H1 (cell line): ENCODE measurements at regions not wholly inside any gene's neighbourhood (a gene's known extent, or its start where the extent isn't known, plus 50 kb on each side); places are given as distances from the start of the nearest gene placed in this dataset.

Source experiments
- CTCF ChIA-PET: fragments of 300-600 bp; sonication (Branson Sonifier 250); formaldehyde crosslinking; loops from one replicate; lab custom pipeline; 2021; ENCODE audit not compliant: partially characterized antibody; lab: Charles Lee
- POLR2A ChIA-PET: fragments of 300-600 bp; sonication (Branson Sonifier 250); formaldehyde crosslinking; loops from one replicate; lab custom pipeline; 2021; ENCODE audit warnings: inconsistent platforms; ENCODE audit not compliant: partially characterized antibody; lab: Charles Lee
- DNase-seq, 2 experiments: peaks; one replicate each; pipeline versions ENCODE4 v3.0.0 to v3.0.0-alpha.2; 2010 to 2022; ENCODE audit warnings: low spot score in 2 of 2, low read depth in 1 of 2, mixed read lengths in 1 of 2
- FAIRE-seq: peaks from 2 replicates; lab custom pipeline; 2011; peaks lifted over from hg19 to GRCh38; lab: Jason Lieb, UNC
- H2AFZ ChIP-seq: 2 replicates; pipeline ENCODE4 v1.8.1; 2012; ENCODE audit warnings: low read length, inconsistent platforms
- H2AK5ac ChIP-seq: 2 replicates; pipeline ENCODE4 v1.6.1; 2013; ENCODE audit warnings: low read depth, low read length
- H2BK120ac ChIP-seq: replicated peaks from 2 replicates; pipeline ENCODE3; 2013; ENCODE audit warnings: low read depth, low read length, inconsistent platforms
- H2BK12ac ChIP-seq: 2 replicates; pipeline ENCODE4 v1.6.1; 2013; ENCODE audit warnings: low read depth, low read length
- H2BK15ac ChIP-seq: 2 replicates; pipeline ENCODE4 v1.6.1; 2013; ENCODE audit warnings: low read length
- H2BK20ac ChIP-seq: 2 replicates; pipeline ENCODE4 v1.6.1; 2013; ENCODE audit warnings: low read length
- H2BK5ac ChIP-seq: 2 replicates; pipeline ENCODE4 v1.6.1; 2013; ENCODE audit warnings: low read depth, low read length
- H3K14ac ChIP-seq: 2 replicates; pipeline ENCODE4 v1.6.1; 2013; ENCODE audit warnings: inconsistent platforms; ENCODE audit not compliant: insufficient read length
- H3K18ac ChIP-seq: 2 replicates; pipeline ENCODE4 v1.6.1; 2013; ENCODE audit warnings: low read length; ENCODE audit errors: extremely low read depth
- H3K23ac ChIP-seq: 2 replicates; pipeline ENCODE4 v1.6.1; 2013; ENCODE audit warnings: inconsistent platforms; ENCODE audit not compliant: insufficient read length
- H3K23me2 ChIP-seq: 2 replicates; pipeline ENCODE4 v1.6.1; 2013; ENCODE audit warnings: low read depth, low read length
- H3K27ac ChIP-seq: 2 replicates; pipeline ENCODE4 v1.6.1; 2011; ENCODE audit warnings: low read depth, low read length, inconsistent platforms
- H3K27me3 ChIP-seq, 4 experiments: replicated peaks in 1 of 4; 1 replicate in 1 of 4; 2 replicates in 3 of 4; pipeline versions ENCODE4 v1.6.1 to v1.8.1; 2011 to 2013; ENCODE audit warnings: low read length in 3 of 4, mild to moderate bottlenecking in 3 of 4, inconsistent platforms in 2 of 4, mixed read lengths in 2 of 4, moderate library complexity in 1 of 4; ENCODE audit not compliant: control insufficient read depth in 3 of 4, insufficient read depth in 3 of 4; ENCODE audit errors: extremely low read depth in 1 of 4
- H3K36me3 ChIP-seq, 4 experiments: 2 replicates each; pipeline versions ENCODE4 v1.6.1 to v1.8.1; 2011 to 2013; ENCODE audit warnings: mild to moderate bottlenecking in 4 of 4, low read length in 3 of 4, moderate library complexity in 2 of 4, control low read depth in 1 of 4, inconsistent platforms in 1 of 4; ENCODE audit not compliant: insufficient read depth in 4 of 4, control insufficient read depth in 2 of 4
- H3K4ac ChIP-seq: replicated peaks from 2 replicates; pipeline ENCODE3; 2013; ENCODE audit warnings: low read length, low read depth, mixed read lengths, inconsistent platforms; ENCODE audit not compliant: insufficient read length
- H3K4me1 ChIP-seq, 4 experiments: replicated peaks in 1 of 4; 1 replicate in 1 of 4; 2 replicates in 3 of 4; pipeline versions ENCODE4 v1.6.1 to v1.8.1; 2011 to 2013; ENCODE audit warnings: low read length in 3 of 4, inconsistent platforms in 2 of 4, mixed read lengths in 1 of 4; ENCODE audit not compliant: insufficient read depth in 4 of 4, control insufficient read depth in 3 of 4
- H3K4me2 ChIP-seq, 2 experiments: 2 replicates each; pipeline versions ENCODE4 v1.6.1 to v1.8.1; 2011 to 2013; ENCODE audit warnings: low read depth in 2 of 2, low read length in 2 of 2, control low read depth in 1 of 2, inconsistent platforms in 1 of 2, mild to moderate bottlenecking in 1 of 2; ENCODE audit not compliant: insufficient read depth in 1 of 2
- H3K4me3 ChIP-seq, 4 experiments: fragments of 200-600, 300-600 bp in 1 of 4; sonication (generic), shearing (Covaris generic), sonication (Bioruptor Twin) in 1 of 4; 2 replicates each; pipeline versions ENCODE4 v1.5.1 to v1.8.1; 2011 to 2016; ENCODE audit warnings: low read length in 4 of 4, low read depth in 3 of 4, control low read depth in 2 of 4, inconsistent platforms in 2 of 4, mild to moderate bottlenecking in 2 of 4, mixed read lengths in 1 of 4, moderate library complexity in 1 of 4; ENCODE audit not compliant: insufficient read depth in 2 of 4; ENCODE audit errors: extremely low read depth in 1 of 4
- H3K56ac ChIP-seq: replicated peaks from 2 replicates; pipeline ENCODE3; 2013; ENCODE audit warnings: low read depth, mild to moderate bottlenecking, mixed read lengths, low read length, inconsistent platforms; ENCODE audit not compliant: insufficient read length
- H3K79me1 ChIP-seq: 2 replicates; pipeline ENCODE4 v1.6.1; 2013; ENCODE audit warnings: low read depth, low read length, control low read depth
- H3K79me2 ChIP-seq, 2 experiments: 2 replicates each; pipeline versions ENCODE4 v1.6.1 to v1.8.1; 2012 to 2013; ENCODE audit warnings: low read length in 2 of 2, mild to moderate bottlenecking in 2 of 2, inconsistent platforms in 1 of 2; ENCODE audit not compliant: insufficient read depth in 2 of 2, control insufficient read depth in 1 of 2
- H3K9ac ChIP-seq, 4 experiments: replicated peaks in 1 of 4; 1 replicate in 1 of 4; 2 replicates in 3 of 4; pipeline versions ENCODE4 v1.6.1 to v1.8.1; 2011 to 2013; ENCODE audit warnings: low read depth in 3 of 4, low read length in 3 of 4, control low read depth in 2 of 4, mild to moderate bottlenecking in 2 of 4, moderate library complexity in 2 of 4, inconsistent platforms in 1 of 4; ENCODE audit errors: extremely low read depth in 1 of 4
- H3K9me3 ChIP-seq, 2 experiments: 2 replicates each; pipeline versions ENCODE4 v1.6.1 to v1.8.1; 2012 to 2013; ENCODE audit warnings: mild to moderate bottlenecking in 2 of 2, moderate library complexity in 2 of 2, control low read depth in 1 of 2, inconsistent platforms in 1 of 2, low read depth in 1 of 2, low read length in 1 of 2, mixed read lengths in 1 of 2; ENCODE audit not compliant: insufficient read depth in 2 of 2
- H4K20me1 ChIP-seq, 2 experiments: replicated peaks in 1 of 2; 2 replicates each; pipeline versions ENCODE3 to v1.8.1; 2011 to 2013; ENCODE audit warnings: inconsistent platforms in 2 of 2, low read length in 2 of 2, mild to moderate bottlenecking in 1 of 2; ENCODE audit not compliant: insufficient read depth in 2 of 2, control insufficient read depth in 1 of 2
- H4K5ac ChIP-seq: 2 replicates; pipeline ENCODE4 v1.6.1; 2013; ENCODE audit warnings: low read length, low read depth, mixed read lengths, inconsistent platforms; ENCODE audit not compliant: insufficient read length
- H4K8ac ChIP-seq: 2 replicates; pipeline ENCODE4 v1.8.0; 2013; ENCODE audit warnings: mild to moderate bottlenecking, moderate library complexity, low read length, inconsistent platforms; ENCODE audit not compliant: insufficient read depth; ENCODE audit errors: extremely low read depth
- H4K91ac ChIP-seq: replicated peaks from 2 replicates; pipeline ENCODE3; 2013; ENCODE audit warnings: low read length, mixed read lengths, inconsistent platforms; ENCODE audit not compliant: insufficient read length
- BRCA1 ChIP-seq: IDR thresholded peaks from 2 replicates; pipeline ENCODE4 v1.6.1; 2012; ENCODE audit warnings: low read depth, low read length, improper control_type of control experiment
- CTCF ChIP-seq, 3 experiments: IDR thresholded peaks; 1 replicate in 2 of 3; 2 replicates in 1 of 3; pipeline versions ENCODE4 v1.5.1 to v1.6.1; 2011; ENCODE audit warnings: low read length in 3 of 3, mild to moderate bottlenecking in 3 of 3, inconsistent platforms in 2 of 3, low read depth in 1 of 3, moderate library complexity in 1 of 3; ENCODE audit not compliant: insufficient read depth in 1 of 3; ENCODE audit errors: control extremely low read depth in 1 of 3
- JUND ChIP-seq: IDR thresholded peaks from 2 replicates; pipeline ENCODE4 v1.6.1; 2011; ENCODE audit warnings: mild to moderate bottlenecking, improper control_type of control experiment, low read length
- KDM1A ChIP-seq: fragments of 200-600, 300-600 bp; sonication (generic); IDR thresholded peaks from 2 replicates; pipeline ENCODE4 v1.7.1; 2016; ENCODE audit warnings: mild to moderate bottlenecking, low read length, borderline replicate concordance
- NANOG ChIP-seq: IDR thresholded peaks from 2 replicates; pipeline ENCODE4 v1.6.1; 2011; ENCODE audit warnings: low read length, low read depth, mild to moderate bottlenecking, inconsistent platforms; ENCODE audit not compliant: insufficient read depth, poor library complexity, severe bottlenecking
- PHF8 ChIP-seq: fragments of 200-600 bp; sonication (generic); conservative IDR thresholded peaks from 2 replicates; pipeline ENCODE4 v1.7.1; 2012; ENCODE audit warnings: low read depth, mild to moderate bottlenecking, inconsistent platforms, low read length, moderate library complexity
- SIN3A ChIP-seq, 2 experiments: IDR thresholded peaks in 1 of 2; conservative IDR thresholded peaks in 1 of 2; 2 replicates each; pipeline ENCODE4 v1.6.1; 2011 to 2012; ENCODE audit warnings: low read length in 2 of 2, improper control_type of control experiment in 1 of 2, low read depth in 1 of 2, mild to moderate bottlenecking in 1 of 2
- WGBS, 2 experiments: shearing (Covaris generic) in 1 of 2; methylation state at CpG; one replicate each; pipeline versions ENCODE4 v1.1.6 to v1.1.7; 2013 to 2015; ENCODE audit warnings: low lambda C conversion rate in 2 of 2, mixed read lengths in 2 of 2, inconsistent platforms in 1 of 2, low coverage in 1 of 2, missing lambda C conversion rate in 1 of 2; ENCODE audit not compliant: insufficient replicate concordance in 2 of 2, insufficient coverage in 1 of 2, insufficient read length in 1 of 2; ENCODE audit errors: extremely low coverage in 1 of 2, missing lambda C conversion rate in 1 of 2; 5-methylcytosine and 5-hydroxymethylcytosine counted together
- TF ChIP-seq, protein P1 (sequence below): IDR thresholded peaks from 2 replicates; pipeline ENCODE4 v1.6.1; 2011; ENCODE audit warnings: low read length, improper control_type of control experiment
- TF ChIP-seq, protein P2 (sequence below): IDR thresholded peaks from 2 replicates; pipeline ENCODE4 v1.6.1; 2012; ENCODE audit warnings: inconsistent platforms

DNA sequence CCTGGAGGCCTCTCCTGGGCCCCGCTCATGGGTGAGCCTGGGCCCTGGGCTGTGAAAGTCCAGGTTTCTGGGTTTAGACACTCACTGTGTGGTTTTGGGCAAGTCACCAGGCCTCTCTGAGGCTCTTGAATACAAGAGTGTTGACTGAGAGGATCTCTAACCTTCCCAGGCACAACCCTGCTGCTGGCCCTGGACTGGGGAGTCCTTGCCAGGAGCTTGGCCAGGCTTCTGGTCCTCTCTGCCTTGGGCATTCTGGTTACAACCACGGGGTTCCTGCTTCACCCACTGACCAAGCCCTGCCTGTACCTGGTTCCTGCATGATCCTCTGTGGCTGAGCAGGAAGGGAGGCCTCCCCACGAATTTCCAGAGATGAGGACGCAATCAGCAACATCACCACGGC is 63.6 kb upstream of the COL13A1 start:
- 85% methylated on average over 5 of the region's 5 CpGs; no CpG with 5 or more reads in 1 of the 2 experiments for WGBS, 2 experiments
- Histone ChIP-seq H3K36me3 (no peaks in the 10 kb centered on the region), H2BK12ac (no peak overlapping the region), H3K4me2 (no peak overlapping the region), H4K91ac (no peak overlapping the region), H3K27me3 (no peaks in the 10 kb centered on the region), H2BK20ac (no peak overlapping the region), H3K56ac (no peak overlapping the region), H3K9me3 (0 out of 4 replicates have a peak, but pooled peaks cover 0 to 2% of the 10 kb centered on the region in 2 experiments), H4K5ac (no peak overlapping the region), H2BK15ac (no peak overlapping the region), H3K18ac (no peak overlapping the region), H3K23ac (no peak overlapping the region), H2BK120ac (no peak overlapping the region), H3K4me1 (peaks cover 0 to 12% (median 1%) of the 10 kb centered on the region in 4 experiments; a peak in 3 of 7 replicates), H4K20me1 (peaks cover 0 to 2% of the 10 kb centered on the region in 2 experiments), H4K8ac (no peak overlapping the region; the same call in 1 of the 2 replicates), H2AK5ac (no peak overlapping the region), H3K27ac (no peak overlapping the region), H3K23me2 (no peaks in the 10 kb centered on the region), H3K14ac (no peak overlapping the region), H2BK5ac (no peak overlapping the region), H3K9ac (no peak overlapping the region), H3K79me1 (no peaks in the 10 kb centered on the region), H2AFZ (no peak overlapping the region), H3K79me2 (no peaks in the 10 kb centered on the region), H3K4me3 (no peak overlapping the region), H3K4ac (no peak overlapping the region)
- DNase-seq (no peak), FAIRE-seq (no peak)
- ChIA-PET POLR2A (interaction anchor here (0.5 kb wide), 1 partner anchor 11 kb away, joined by 3 read pairs; no protein-coding TSS in a partner anchor), CTCF (interaction anchor here (1.2 to 35.5 kb wide), 4 partner anchors 50 to 221 kb away, joined by 3 to 992 read pairs (median 6); no protein-coding TSS in a partner anchor)
- no peak for TF ChIP-seq PHF8
- TF ChIP-seq, protein P1, sequence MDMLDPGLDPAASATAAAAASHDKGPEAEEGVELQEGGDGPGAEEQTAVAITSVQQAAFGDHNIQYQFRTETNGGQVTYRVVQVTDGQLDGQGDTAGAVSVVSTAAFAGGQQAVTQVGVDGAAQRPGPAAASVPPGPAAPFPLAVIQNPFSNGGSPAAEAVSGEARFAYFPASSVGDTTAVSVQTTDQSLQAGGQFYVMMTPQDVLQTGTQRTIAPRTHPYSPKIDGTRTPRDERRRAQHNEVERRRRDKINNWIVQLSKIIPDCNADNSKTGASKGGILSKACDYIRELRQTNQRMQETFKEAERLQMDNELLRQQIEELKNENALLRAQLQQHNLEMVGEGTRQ = no peak
- TF ChIP-seq CTCF (IDR thresholded peaks at IDR 0.05; ENCODE audit: control extremely low read depth in 1 of 3, insufficient read depth in 1 of 3, low read depth in 1 of 3, low read length in 3 of 3) = no peak
- TF ChIP-seq JUND = no peak
- no peak for TF ChIP-seq KDM1A
- TF ChIP-seq, protein P2, sequence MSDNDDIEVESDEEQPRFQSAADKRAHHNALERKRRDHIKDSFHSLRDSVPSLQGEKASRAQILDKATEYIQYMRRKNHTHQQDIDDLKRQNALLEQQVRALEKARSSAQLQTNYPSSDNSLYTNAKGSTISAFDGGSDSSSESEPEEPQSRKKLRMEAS = no peak
- TF ChIP-seq BRCA1 = no peak
- no peak for TF ChIP-seq SIN3A (conservative IDR thresholded peaks at IDR 0.05 in 1 of 2, IDR thresholded peaks at IDR 0.05 in 1 of 2; ENCODE audit: low read depth in 1 of 2, low read length in 2 of 2)
- TF ChIP-seq NANOG = no peak
